ENCODE measurements at regions not wholly inside any gene's neighbourhood (a gene's known extent, or its start where the extent isn't known, plus 50 kb on each side); places are given as distances from the start of the nearest gene placed in this dataset.

DNA sequence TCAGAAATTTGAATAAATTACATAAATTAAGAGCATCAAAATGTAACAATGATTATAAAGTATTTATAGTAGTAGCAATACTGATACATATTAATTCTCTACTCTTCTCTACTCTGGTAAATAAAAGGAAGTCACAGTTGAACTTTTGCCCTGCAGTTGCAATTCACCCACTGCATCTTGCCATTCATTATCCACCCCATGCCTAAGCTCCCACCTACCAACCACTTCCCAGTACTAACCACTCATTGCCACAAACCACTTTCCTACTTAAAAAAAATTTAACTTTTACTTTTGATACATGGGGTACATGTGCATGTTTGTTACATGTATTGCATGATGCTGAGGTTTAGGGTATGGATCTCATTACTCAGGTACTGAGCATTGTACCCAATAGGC lies 174.0 kb downstream of the RASSF9 start:
- TF ChIP-seq, protein P1, sequence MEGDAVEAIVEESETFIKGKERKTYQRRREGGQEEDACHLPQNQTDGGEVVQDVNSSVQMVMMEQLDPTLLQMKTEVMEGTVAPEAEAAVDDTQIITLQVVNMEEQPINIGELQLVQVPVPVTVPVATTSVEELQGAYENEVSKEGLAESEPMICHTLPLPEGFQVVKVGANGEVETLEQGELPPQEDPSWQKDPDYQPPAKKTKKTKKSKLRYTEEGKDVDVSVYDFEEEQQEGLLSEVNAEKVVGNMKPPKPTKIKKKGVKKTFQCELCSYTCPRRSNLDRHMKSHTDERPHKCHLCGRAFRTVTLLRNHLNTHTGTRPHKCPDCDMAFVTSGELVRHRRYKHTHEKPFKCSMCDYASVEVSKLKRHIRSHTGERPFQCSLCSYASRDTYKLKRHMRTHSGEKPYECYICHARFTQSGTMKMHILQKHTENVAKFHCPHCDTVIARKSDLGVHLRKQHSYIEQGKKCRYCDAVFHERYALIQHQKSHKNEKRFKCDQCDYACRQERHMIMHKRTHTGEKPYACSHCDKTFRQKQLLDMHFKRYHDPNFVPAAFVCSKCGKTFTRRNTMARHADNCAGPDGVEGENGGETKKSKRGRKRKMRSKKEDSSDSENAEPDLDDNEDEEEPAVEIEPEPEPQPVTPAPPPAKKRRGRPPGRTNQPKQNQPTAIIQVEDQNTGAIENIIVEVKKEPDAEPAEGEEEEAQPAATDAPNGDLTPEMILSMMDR (IDR thresholded peaks at IDR 0.05; ENCODE audit: low read depth, low read length) = no peak
- no peak for TF ChIP-seq POLR2A (IDR thresholded peaks at IDR 0.05; ENCODE audit: extremely low read depth, insufficient read length)
